ENCODE measurements at regions not wholly inside any gene's neighbourhood (a gene's known extent, or its start where the extent isn't known, plus 50 kb on each side); places are given as distances from the start of the nearest gene placed in this dataset.

GRCh38 chr9:107881626-107882300, 392.2 kb upstream of the KLF4 start:
- TF ChIP-seq CTCF (optimal IDR thresholded peaks at IDR 0.05 in 1 of 3, IDR thresholded peaks at IDR 0.05 in 1 of 3, conservative IDR thresholded peaks at IDR 0.05 in 1 of 3; ENCODE audit: extremely low read depth in 1 of 3, insufficient read depth in 2 of 3, low read length in 3 of 3) = no peak
- no peak for TF ChIP-seq EZH2 (IDR thresholded peaks at IDR 0.05; ENCODE audit: low read length)
- dilution Hi-C loops (cut with MboI; ENCODE audit: extremely low pct_ligation_motif_present, low sequenced_read_pairs) = no loop called here

GRCh38 chr9:107878462-107878861, 388.9 kb upstream of the KLF4 start:
- DNase-seq (ENCODE audit: low read depth, low spot score) (no peak), FAIRE-seq (no peak)
- dilution Hi-C loops (cut with MboI; ENCODE audit: extremely low pct_ligation_motif_present, low sequenced_read_pairs) = no loop called here
- Histone ChIP-seq H3K9ac (ENCODE audit: control insufficient read depth, extremely low read depth, insufficient read depth, low read length) (no peak overlapping the region), H3K27ac (ENCODE audit: control insufficient read depth, insufficient read depth, low read length) (no peak overlapping the region), H3K4me3 (ENCODE audit: control insufficient read depth in 2 of 3, extremely low read depth in 1 of 3, insufficient read depth in 2 of 3, low read depth in 1 of 3, low read length in 3 of 3) (no peak overlapping the region), H3K79me2 (ENCODE audit: control insufficient read depth, insufficient read depth, low read length) (no peaks in the 10 kb centered on the region), H2AFZ (ENCODE audit: control insufficient read depth, low read length) (no peak overlapping the region), H3K9me3 (ENCODE audit: control insufficient read depth, low read depth, low read length) (no peaks in the 10 kb centered on the region), H3K27me3 (ENCODE audit: control insufficient read depth, extremely low read depth, insufficient read depth, low read length) (no peaks in the 10 kb centered on the region), H3K9me1 (ENCODE audit: control insufficient read depth, extremely low read depth, insufficient read depth, low read length) (no peaks in the 10 kb centered on the region), H3K4me2 (ENCODE audit: control insufficient read depth, extremely low read depth, insufficient read depth, low read depth, low read length) (no peak overlapping the region), H3K4me1 (ENCODE audit: control insufficient read depth, extremely low read depth, insufficient read depth, low read length) (no peaks in the 10 kb centered on the region), H3K36me3 (ENCODE audit: control insufficient read depth in 2 of 2, extremely low read depth in 1 of 2, insufficient read depth in 2 of 2, low read length in 2 of 2) (no peaks in the 10 kb centered on the region), H4K20me1 (ENCODE audit: control insufficient read depth, extremely low read depth, insufficient read depth, low read length) (no peaks in the 10 kb centered on the region)
- TF ChIP-seq EZH2 (IDR thresholded peaks at IDR 0.05; ENCODE audit: low read length) = no peak
- no peak for TF ChIP-seq CTCF (optimal IDR thresholded peaks at IDR 0.05 in 1 of 3, IDR thresholded peaks at IDR 0.05 in 1 of 3, conservative IDR thresholded peaks at IDR 0.05 in 1 of 3; ENCODE audit: extremely low read depth in 1 of 3, insufficient read depth in 2 of 3, low read length in 3 of 3)

More at GRCh38 chr9:107881626-107882300, 392.2 kb upstream of the KLF4 start:
- Histone ChIP-seq H3K4me3 (ENCODE audit: control insufficient read depth in 2 of 3, extremely low read depth in 1 of 3, insufficient read depth in 2 of 3, low read depth in 1 of 3, low read length in 3 of 3) (no peak overlapping the region), H3K27me3 (ENCODE audit: control insufficient read depth, extremely low read depth, insufficient read depth, low read length) (no peaks in the 10 kb centered on the region), H3K27ac (ENCODE audit: control insufficient read depth, insufficient read depth, low read length) (no peak overlapping the region), H3K36me3 (ENCODE audit: control insufficient read depth in 2 of 2, extremely low read depth in 1 of 2, insufficient read depth in 2 of 2, low read length in 2 of 2) (no peaks in the 10 kb centered on the region), H3K9me3 (ENCODE audit: control insufficient read depth, low read depth, low read length) (no peaks in the 10 kb centered on the region), H2AFZ (ENCODE audit: control insufficient read depth, low read length) (no peak overlapping the region), H3K4me1 (ENCODE audit: control insufficient read depth, extremely low read depth, insufficient read depth, low read length) (no peaks in the 10 kb centered on the region), H3K9ac (ENCODE audit: control insufficient read depth, extremely low read depth, insufficient read depth, low read length) (no peak overlapping the region), H3K4me2 (ENCODE audit: control insufficient read depth, extremely low read depth, insufficient read depth, low read depth, low read length) (no peak overlapping the region), H4K20me1 (ENCODE audit: control insufficient read depth, extremely low read depth, insufficient read depth, low read length) (no peaks in the 10 kb centered on the region), H3K79me2 (ENCODE audit: control insufficient read depth, insufficient read depth, low read length) (no peaks in the 10 kb centered on the region), H3K9me1 (ENCODE audit: control insufficient read depth, extremely low read depth, insufficient read depth, low read length) (no peaks in the 10 kb centered on the region)
- no peak for DNase-seq (ENCODE audit: low read depth, low spot score)
- FAIRE-seq = no peak

Data from keratinocyte (primary cell).